Smooth muscle cell (in vitro differentiated cells): ENCODE measurements at regions not wholly inside any gene's neighbourhood (a gene's known extent, or its start where the extent isn't known, plus 50 kb on each side); places are given as distances from the start of the nearest gene placed in this dataset.

ENCODE experiments used
- DNase-seq: peaks from one replicate; lab custom pipeline; 2025; ENCODE audit not compliant: unreplicated experiment; lab: John Stamatoyannopoulos, UW
- H2AFZ ChIP-seq: fragments of 200-600 bp; sonication (generic); 2 replicates; pipeline ENCODE4 v1.6.0; 2016; ENCODE audit warnings: antibody characterized with exemption, low read depth, mild to moderate bottlenecking
- H3F3A ChIP-seq: fragments of 200-600 bp; sonication (generic); 2 replicates; pipeline ENCODE4 v1.6.0; 2017; ENCODE audit warnings: antibody characterized with exemption, low read depth
- H3K27ac ChIP-seq: fragments of 200-600 bp; sonication (generic); 2 replicates; pipeline ENCODE4 v1.5.1; 2016; ENCODE audit warnings: low read depth, mild to moderate bottlenecking
- H3K27me3 ChIP-seq: fragments of 200-600 bp; sonication (generic); 2 replicates; pipeline ENCODE4 v1.6.1; 2016; ENCODE audit warnings: low read depth, mild to moderate bottlenecking
- H3K36me3 ChIP-seq: fragments of 200-600 bp; sonication (generic); 2 replicates; pipeline ENCODE4 v1.5.1; 2016; ENCODE audit warnings: low read depth
- H3K4me1 ChIP-seq: fragments of 200-600 bp; sonication (generic); 2 replicates; pipeline ENCODE4 v1.5.1; 2016; ENCODE audit warnings: low read depth
- H3K4me2 ChIP-seq: fragments of 200-600 bp; sonication (generic); 2 replicates; pipeline ENCODE4 v1.6.0; 2016; ENCODE audit warnings: mild to moderate bottlenecking
- H3K4me3 ChIP-seq: fragments of 200-600 bp; sonication (generic); 2 replicates; pipeline ENCODE4 v1.5.1; 2016; ENCODE audit warnings: mild to moderate bottlenecking
- H3K79me2 ChIP-seq: fragments of 200-600 bp; sonication (generic); 2 replicates; pipeline ENCODE4 v1.6.0; 2016; ENCODE audit warnings: low read depth, mild to moderate bottlenecking
- H3K9ac ChIP-seq: fragments of 200-600 bp; sonication (generic); 2 replicates; pipeline ENCODE4 v1.6.0; 2016; ENCODE audit warnings: low read depth
- H3K9me3 ChIP-seq: fragments of 200-600 bp; sonication (generic); replicated peaks from 2 replicates; pipeline ENCODE4 v1.5.1; 2016; ENCODE audit warnings: low read depth
- H4K20me1 ChIP-seq: fragments of 200-600 bp; sonication (generic); 2 replicates; pipeline ENCODE4 v1.6.0; 2016; ENCODE audit warnings: low read depth
- WGBS: methylation state at CpG from one replicate; pipeline ENCODE4 v1.1.7; 2016; ENCODE audit warnings: low lambda C conversion rate; 5-methylcytosine and 5-hydroxymethylcytosine counted together
- TF ChIP-seq, protein P1 (sequence below): fragments of 200-600 bp; sonication (generic); IDR thresholded peaks from 2 replicates; pipeline ENCODE4 v1.5.1; 2017; ENCODE audit warnings: borderline replicate concordance, mild to moderate bottlenecking, antibody characterized with exemption; ENCODE audit not compliant: insufficient read depth, poor library complexity, severe bottlenecking

DNA sequence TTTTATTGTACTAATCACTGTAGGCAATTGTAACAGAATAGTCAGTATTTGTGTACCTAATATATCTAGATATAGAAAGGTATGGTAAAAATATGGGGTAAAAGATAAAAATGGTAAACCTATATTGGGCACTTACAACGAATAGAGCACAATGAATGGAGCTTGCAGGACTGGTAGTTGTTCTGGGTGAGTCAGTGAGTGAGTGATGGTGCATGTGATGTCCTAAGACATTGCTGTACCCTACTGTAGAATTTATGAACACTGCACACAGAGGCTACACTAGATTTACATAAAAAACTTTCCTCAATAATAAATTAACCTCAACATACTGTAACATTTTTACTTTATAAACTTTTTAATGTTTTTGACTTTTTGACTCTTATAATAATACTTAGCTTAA is 274.3 kb upstream of the PPP2R3A start:
- Histone ChIP-seq H3K36me3 (no peaks in the 10 kb centered on the region), H2AFZ (no peak overlapping the region), H3K9me3 (no peaks in the 10 kb centered on the region), H3F3A (no peaks in the 10 kb centered on the region), H3K27me3 (no peaks in the 10 kb centered on the region), H4K20me1 (no peaks in the 10 kb centered on the region), H3K4me3 (no peak overlapping the region), H3K4me1 (peaks cover 12% of the 10 kb centered on the region), H3K79me2 (no peaks in the 10 kb centered on the region), H3K27ac (no peak overlapping the region), H3K9ac (no peak overlapping the region), H3K4me2 (no peak overlapping the region)
- no peak for DNase-seq
- 100% methylated on average over 1 of the region's 1 CpG for WGBS
- TF ChIP-seq, protein P1, sequence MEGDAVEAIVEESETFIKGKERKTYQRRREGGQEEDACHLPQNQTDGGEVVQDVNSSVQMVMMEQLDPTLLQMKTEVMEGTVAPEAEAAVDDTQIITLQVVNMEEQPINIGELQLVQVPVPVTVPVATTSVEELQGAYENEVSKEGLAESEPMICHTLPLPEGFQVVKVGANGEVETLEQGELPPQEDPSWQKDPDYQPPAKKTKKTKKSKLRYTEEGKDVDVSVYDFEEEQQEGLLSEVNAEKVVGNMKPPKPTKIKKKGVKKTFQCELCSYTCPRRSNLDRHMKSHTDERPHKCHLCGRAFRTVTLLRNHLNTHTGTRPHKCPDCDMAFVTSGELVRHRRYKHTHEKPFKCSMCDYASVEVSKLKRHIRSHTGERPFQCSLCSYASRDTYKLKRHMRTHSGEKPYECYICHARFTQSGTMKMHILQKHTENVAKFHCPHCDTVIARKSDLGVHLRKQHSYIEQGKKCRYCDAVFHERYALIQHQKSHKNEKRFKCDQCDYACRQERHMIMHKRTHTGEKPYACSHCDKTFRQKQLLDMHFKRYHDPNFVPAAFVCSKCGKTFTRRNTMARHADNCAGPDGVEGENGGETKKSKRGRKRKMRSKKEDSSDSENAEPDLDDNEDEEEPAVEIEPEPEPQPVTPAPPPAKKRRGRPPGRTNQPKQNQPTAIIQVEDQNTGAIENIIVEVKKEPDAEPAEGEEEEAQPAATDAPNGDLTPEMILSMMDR, result no peak

DNA sequence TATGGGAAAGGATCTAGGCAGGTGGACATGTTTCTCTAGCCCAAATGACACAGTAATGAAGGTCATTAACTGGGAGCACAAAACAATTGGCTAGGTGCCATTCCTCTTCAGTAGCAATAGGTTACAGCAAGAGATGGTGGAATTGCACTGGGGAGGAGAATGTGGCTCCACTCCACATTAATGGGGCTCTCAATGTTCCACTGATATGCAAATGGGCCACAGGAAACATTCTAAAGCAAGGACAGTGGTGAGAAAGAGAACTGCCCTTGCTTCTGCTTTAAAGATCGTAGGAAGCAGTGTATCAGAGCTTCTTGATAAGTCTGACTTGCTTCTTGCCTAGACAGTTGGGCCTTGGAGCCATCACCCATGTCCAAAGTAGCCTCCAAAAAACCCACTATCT is 271.4 kb upstream of the PPP2R3A start:
- DNase-seq, result no peak
- Histone ChIP-seq H4K20me1 (no peaks in the 10 kb centered on the region), H3K9ac (no peak overlapping the region), H3F3A (no peaks in the 10 kb centered on the region), H3K79me2 (no peaks in the 10 kb centered on the region), H3K27me3 (no peaks in the 10 kb centered on the region), H3K27ac (no peak overlapping the region), H3K9me3 (no peaks in the 10 kb centered on the region), H3K4me3 (no peak overlapping the region), H3K36me3 (no peaks in the 10 kb centered on the region), H3K4me2 (no peak overlapping the region), H3K4me1 (peaks cover 12% of the 10 kb centered on the region), H2AFZ (no peak overlapping the region)
- TF ChIP-seq, protein P1, result no peak
- WGBS, result 86% methylated on average over 1 of the region's 1 CpG

DNA sequence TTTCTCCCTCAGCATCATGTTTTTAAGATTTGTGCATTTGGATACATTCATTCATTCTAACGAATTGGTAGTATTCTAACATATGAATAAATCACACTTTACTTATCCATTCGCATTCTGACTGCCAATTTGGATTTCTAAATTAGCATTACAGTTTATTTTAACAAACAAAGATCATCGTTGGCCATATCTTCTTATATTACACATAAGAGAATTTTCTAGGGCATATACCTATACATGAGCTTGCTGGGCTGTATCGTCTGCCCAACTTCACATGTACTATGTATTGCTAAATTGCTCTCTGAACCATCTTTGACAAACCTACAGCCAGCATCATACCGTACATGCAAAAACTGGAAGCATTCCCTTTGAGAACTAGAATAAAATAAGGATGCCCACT is 265.8 kb upstream of the PPP2R3A start:
- Histone ChIP-seq H3K36me3 (no peaks in the 10 kb centered on the region), H3K9ac (no peak overlapping the region), H3K4me1 (no peaks in the 10 kb centered on the region), H3K79me2 (no peaks in the 10 kb centered on the region), H3F3A (no peaks in the 10 kb centered on the region), H3K27ac (no peak overlapping the region), H4K20me1 (no peaks in the 10 kb centered on the region), H2AFZ (no peak overlapping the region), H3K27me3 (no peaks in the 10 kb centered on the region), H3K4me3 (no peak overlapping the region), H3K4me2 (no peak overlapping the region), H3K9me3 (no peaks in the 10 kb centered on the region)
- TF ChIP-seq, protein P1, result no peak
- no peak for DNase-seq
- 88% methylated on average over 5 of the region's 5 CpGs for WGBS

DNA sequence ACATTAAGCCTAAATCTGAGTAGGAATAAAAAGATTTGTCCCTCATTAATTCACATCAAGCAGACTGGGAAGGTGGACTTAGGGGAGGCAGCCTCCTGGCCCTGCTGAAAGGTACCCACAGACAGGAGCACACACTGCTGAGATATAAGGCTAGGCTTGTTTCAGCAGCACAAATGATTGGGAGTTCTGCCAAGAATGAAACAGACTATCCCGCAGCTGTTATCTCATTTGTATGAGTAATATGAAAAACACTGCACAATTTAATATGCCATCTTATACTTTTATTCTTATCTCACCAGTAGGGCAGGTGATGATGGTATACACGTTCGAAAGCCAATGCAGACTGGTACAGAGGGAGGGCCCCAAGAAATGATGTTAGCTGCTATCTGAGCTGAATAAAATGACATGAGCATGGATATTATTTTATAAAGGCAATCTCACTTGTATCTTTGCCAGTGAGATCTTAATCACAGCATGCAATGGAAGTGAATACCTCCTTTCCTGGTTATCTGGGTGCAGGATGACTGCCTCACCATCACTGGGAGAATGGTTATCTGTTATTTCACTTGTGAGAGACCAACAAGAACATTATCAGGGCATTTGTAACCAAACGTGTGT is 258.7 kb upstream of the PPP2R3A start:
- Histone ChIP-seq H3K27me3 (no peaks in the 10 kb centered on the region), H2AFZ (no peak overlapping the region), H3K9ac (no peak overlapping the region), H3K36me3 (no peaks in the 10 kb centered on the region), H3K4me2 (no peak overlapping the region), H3K27ac (no peak overlapping the region), H3K9me3 (no peaks in the 10 kb centered on the region), H3K4me1 (no peaks in the 10 kb centered on the region), H3K79me2 (no peaks in the 10 kb centered on the region), H3F3A (no peaks in the 10 kb centered on the region), H3K4me3 (no peak overlapping the region), H4K20me1 (no peaks in the 10 kb centered on the region)
- 80% methylated on average over 4 of the region's 4 CpGs for WGBS
- no peak for DNase-seq
- TF ChIP-seq, protein P1, result no peak
